HL-60 (cell line): ENCODE measurements at regions not wholly inside any gene's neighbourhood (a gene's known extent, or its start where the extent isn't known, plus 50 kb on each side); places are given as distances from the start of the nearest gene placed in this dataset.

Source experiments
- CTCF ChIP-seq: IDR thresholded peaks from one replicate; pipeline ENCODE4 v1.5.1; 2011; ENCODE audit warnings: low read length, control low read depth, inconsistent platforms; ENCODE audit not compliant: insufficient read depth
- POLR2AphosphoS5 ChIP-seq: IDR thresholded peaks from 2 replicates; pipeline ENCODE4 v1.6.1; 2012; ENCODE audit warnings: low read depth

GRCh38 chr5:103941596-103941995, 379.0 kb upstream of the NUDT12 start:
- no peak for TF ChIP-seq CTCF
- TF ChIP-seq POLR2AphosphoS5: no peak
